Endodermal cell (in vitro differentiated cells): ENCODE measurements at regions not wholly inside any gene's neighbourhood (a gene's known extent, or its start where the extent isn't known, plus 50 kb on each side); places are given as distances from the start of the nearest gene placed in this dataset.

ENCODE experiments used
- DNase-seq: peaks from one replicate; pipeline ENCODE4 v3.0.0-alpha.2; 2017
- H3K27ac ChIP-seq: 2 replicates; pipeline ENCODE4 v1.5.1; 2013; ENCODE audit warnings: mild to moderate bottlenecking, low read depth, low read length, moderate library complexity
- H3K27me3 ChIP-seq: 2 replicates; pipeline ENCODE4 v1.6.1; 2013; ENCODE audit warnings: mild to moderate bottlenecking, low read length, moderate library complexity; ENCODE audit not compliant: insufficient read depth, control insufficient read depth, poor library complexity, severe bottlenecking
- H3K36me3 ChIP-seq: 2 replicates; pipeline ENCODE4 v1.7.0; 2013; ENCODE audit warnings: mild to moderate bottlenecking, low read length, moderate library complexity; ENCODE audit not compliant: control insufficient read depth, insufficient read depth
- H3K4me1 ChIP-seq: one replicate; pipeline ENCODE4 v1.7.0; 2013; ENCODE audit warnings: low read length; ENCODE audit not compliant: control insufficient read depth, insufficient read depth
- H3K4me3 ChIP-seq: 2 replicates; pipeline ENCODE4 v1.5.1; 2013; ENCODE audit warnings: mild to moderate bottlenecking, low read length, moderate library complexity
- H3K9ac ChIP-seq: 2 replicates; pipeline ENCODE4 v1.6.1; 2013; ENCODE audit warnings: mild to moderate bottlenecking, low read length, moderate library complexity; ENCODE audit not compliant: poor library complexity, severe bottlenecking; ENCODE audit errors: extremely low read depth
- H3K9me3 ChIP-seq: 2 replicates; pipeline ENCODE4 v1.6.1; 2013; ENCODE audit warnings: mild to moderate bottlenecking, low read length, moderate library complexity; ENCODE audit not compliant: control insufficient read depth
- H3K27ac Mint-ChIP-seq: 2 replicates; pipeline ENCODE4 v1.8.0; 2020; ENCODE audit warnings: mixed read lengths
- H3K27me3 Mint-ChIP-seq: 2 replicates; pipeline ENCODE4 v1.8.0; 2021; ENCODE audit warnings: mild to moderate bottlenecking, mixed read lengths; ENCODE audit not compliant: insufficient read depth
- H3K36me3 Mint-ChIP-seq: 2 replicates; pipeline ENCODE4 v1.8.0; 2020; ENCODE audit warnings: low read depth, mixed read lengths
- H3K4me1 Mint-ChIP-seq: 2 replicates; pipeline ENCODE4 v1.8.0; 2020; ENCODE audit warnings: mixed read lengths
- H3K4me3 Mint-ChIP-seq: 2 replicates; pipeline ENCODE4 v1.8.0; 2020; ENCODE audit warnings: mild to moderate bottlenecking, moderate library complexity, mixed read lengths
- H3K9me3 Mint-ChIP-seq: 2 replicates; pipeline ENCODE4 v1.8.0; 2020; ENCODE audit warnings: mild to moderate bottlenecking, mixed read lengths
- CTCF ChIP-seq: fragments of 200-600 bp; sonication (generic); conservative IDR thresholded peaks from 2 replicates; pipeline ENCODE4 v1.5.0; 2021; ENCODE audit warnings: antibody characterized with exemption, mild to moderate bottlenecking
- WGBS, 2 experiments: methylation state at CpG; one replicate each; pipeline versions ENCODE4 v1.1.5 to v1.1.7; 2013; ENCODE audit warnings: missing lambda C conversion rate in 2 of 2, mixed read lengths in 1 of 2; ENCODE audit not compliant: insufficient coverage in 1 of 2, insufficient read length in 1 of 2; 5-methylcytosine and 5-hydroxymethylcytosine counted together

- H3K27me3 Mint-ChIP-seq, result peaks cover 2% of the 10 kb centered on the region
- H3K4me3 ChIP-seq, result no peak overlapping the region
- H3K27ac ChIP-seq, result no peak overlapping the region
- H3K4me1 Mint-ChIP-seq, result peaks cover 4% of the 10 kb centered on the region
- H3K36me3 ChIP-seq, result no peaks in the 10 kb centered on the region
- TF ChIP-seq CTCF, result no peak
- no peak overlapping the region for H3K4me3 Mint-ChIP-seq
- no peaks in the 10 kb centered on the region for H3K27me3 ChIP-seq
- 73 to 89% methylated on average over 5 to 6 of the region's 6 CpGs for WGBS, 2 experiments
- H3K9ac ChIP-seq, result no peak overlapping the region
- DNase-seq, result peak; percentile 15
- no peaks in the 10 kb centered on the region for H3K9me3 ChIP-seq
- no peaks in the 10 kb centered on the region for H3K36me3 Mint-ChIP-seq
- no peak overlapping the region for H3K27ac Mint-ChIP-seq
- H3K9me3 Mint-ChIP-seq, result no peaks in the 10 kb centered on the region
- H3K4me1 ChIP-seq, result peaks cover 4% of the 10 kb centered on the region
Observed at GRCh38 chr19:28971049-28971448, 241.9 kb downstream of the UQCRFS1 start.

GRCh38 chr19:28968721-28969120, 244.2 kb downstream of the UQCRFS1 start:
- Histone ChIP-seq H3K9me3 (no peaks in the 10 kb centered on the region), H3K9ac (no peak overlapping the region), H3K36me3 (no peaks in the 10 kb centered on the region), H3K4me1 (peaks cover 4% of the 10 kb centered on the region), H3K27me3 (no peaks in the 10 kb centered on the region), H3K27ac (no peak overlapping the region), H3K4me3 (no peak overlapping the region)
- H3K4me1 Mint-ChIP-seq, result peaks cover 4% of the 10 kb centered on the region
- WGBS, 2 experiments, result 88 to 96% methylated on average over 2 of the region's 2 CpGs
- H3K27me3 Mint-ChIP-seq, result peaks cover 3% of the 10 kb centered on the region
- no peak for TF ChIP-seq CTCF
- DNase-seq, result peak; percentile 17
- H3K9me3 Mint-ChIP-seq, result no peaks in the 10 kb centered on the region
- H3K4me3 Mint-ChIP-seq, result no peak overlapping the region
- H3K36me3 Mint-ChIP-seq, result no peaks in the 10 kb centered on the region
- no peak overlapping the region for H3K27ac Mint-ChIP-seq

- H3K4me3 Mint-ChIP-seq, result no peak overlapping the region
- 84 to 85% methylated on average over 6 to 8 of the region's 8 CpGs for WGBS, 2 experiments
- Histone ChIP-seq H3K9me3 (no peaks in the 10 kb centered on the region), H3K27me3 (no peaks in the 10 kb centered on the region), H3K36me3 (no peaks in the 10 kb centered on the region), H3K4me1 (peaks cover 4% of the 10 kb centered on the region), H3K9ac (no peak overlapping the region), H3K4me3 (no peak overlapping the region), H3K27ac (peak overlapping the region; percentile 77)
- H3K27me3 Mint-ChIP-seq, result peaks cover 2% of the 10 kb centered on the region
- peaks cover 4% of the 10 kb centered on the region for H3K4me1 Mint-ChIP-seq
- DNase-seq, result peak; percentile 22
- no peak overlapping the region for H3K27ac Mint-ChIP-seq
- no peaks in the 10 kb centered on the region for H3K36me3 Mint-ChIP-seq
- TF ChIP-seq CTCF, result no peak
- H3K9me3 Mint-ChIP-seq, result no peaks in the 10 kb centered on the region
Observed at GRCh38 chr19:28966737-28967399, 246.1 kb downstream of the UQCRFS1 start.
